ENCODE measurements at regions not wholly inside any gene's neighbourhood (a gene's known extent, or its start where the extent isn't known, plus 50 kb on each side); places are given as distances from the start of the nearest gene placed in this dataset.
"Not testable (repeated sequence)": the region's sequence is repeated elsewhere in the genome, so short reads cannot be mapped to it uniquely, and the experiment has no call there.

DNA sequence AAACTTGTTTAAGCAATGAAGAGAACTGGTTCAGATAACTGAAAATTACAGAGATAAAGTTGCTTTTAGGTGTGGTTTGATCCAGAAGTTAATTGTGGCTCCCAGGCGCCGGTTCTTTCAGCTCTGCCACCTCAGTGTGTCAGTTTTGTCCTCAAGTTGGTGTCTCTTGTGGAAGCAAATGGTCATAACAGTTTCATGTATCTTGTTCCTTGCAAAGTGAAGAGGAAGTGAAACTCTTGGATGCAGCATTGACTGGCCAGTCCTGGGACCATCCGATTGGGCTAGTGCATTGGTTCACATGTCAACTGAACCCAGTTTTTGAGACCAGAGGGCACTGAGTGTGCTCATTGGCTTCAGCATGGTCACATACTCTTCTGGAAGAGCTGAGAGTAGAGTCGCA is 181.4 kb upstream of the GRM7 start:
- no peak for DNase-seq (ENCODE audit: low read depth in 2 of 2)

DNA sequence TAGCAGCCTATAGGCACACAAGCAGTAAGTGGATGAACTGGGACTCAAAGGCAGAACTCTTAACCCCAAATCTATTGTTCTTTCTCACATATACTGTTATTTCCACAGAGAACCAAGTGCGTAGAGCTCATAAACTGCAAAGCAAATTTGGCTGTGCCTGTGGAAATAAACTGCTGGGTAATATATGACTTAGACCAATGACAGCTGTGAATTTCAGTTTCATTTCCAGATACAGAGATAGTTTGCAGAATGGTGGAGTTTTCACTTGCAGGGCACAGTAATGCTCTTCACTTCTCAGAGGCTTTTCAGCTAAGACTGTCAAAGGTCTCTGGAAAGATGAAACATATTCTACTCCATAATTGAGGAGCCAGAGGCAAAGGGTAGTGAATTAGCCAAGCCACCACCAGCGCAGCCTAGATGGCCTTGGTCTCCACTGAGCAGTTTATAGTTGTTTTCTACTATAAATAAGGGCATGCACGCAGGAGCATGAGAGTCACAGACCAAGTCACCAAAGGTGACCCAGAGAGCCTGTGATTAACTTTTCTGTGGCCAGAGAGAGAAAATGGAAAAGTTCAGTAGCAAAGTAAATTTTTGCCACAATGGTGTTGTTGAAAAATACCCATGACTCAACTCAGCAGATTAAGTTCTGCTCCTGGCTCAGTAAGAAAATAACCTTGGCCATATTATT is 180.7 kb upstream of the GRM7 start:
- no peak for DNase-seq (ENCODE audit: low read depth in 2 of 2)

DNA sequence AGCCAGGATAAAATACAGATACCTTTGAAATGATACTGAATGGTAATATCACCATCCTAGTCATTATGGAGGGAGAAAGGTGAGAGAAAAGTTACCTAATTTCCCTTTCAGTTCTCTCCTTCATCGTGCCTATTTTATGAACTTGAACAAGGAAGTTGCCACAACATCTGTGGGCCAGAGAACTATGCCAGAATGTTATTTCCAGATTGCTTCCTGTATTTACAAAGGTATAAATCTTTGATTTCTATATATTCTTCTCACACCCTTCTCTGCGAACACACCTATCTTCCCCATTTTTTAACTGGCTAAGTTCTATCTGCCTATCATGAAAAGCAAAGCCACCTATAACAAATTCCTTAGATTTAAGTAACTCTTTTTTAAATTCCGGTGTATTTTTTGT is 163.6 kb upstream of the GRM7 start:
- DNase-seq (ENCODE audit: low read depth in 2 of 2): no peak

DNA sequence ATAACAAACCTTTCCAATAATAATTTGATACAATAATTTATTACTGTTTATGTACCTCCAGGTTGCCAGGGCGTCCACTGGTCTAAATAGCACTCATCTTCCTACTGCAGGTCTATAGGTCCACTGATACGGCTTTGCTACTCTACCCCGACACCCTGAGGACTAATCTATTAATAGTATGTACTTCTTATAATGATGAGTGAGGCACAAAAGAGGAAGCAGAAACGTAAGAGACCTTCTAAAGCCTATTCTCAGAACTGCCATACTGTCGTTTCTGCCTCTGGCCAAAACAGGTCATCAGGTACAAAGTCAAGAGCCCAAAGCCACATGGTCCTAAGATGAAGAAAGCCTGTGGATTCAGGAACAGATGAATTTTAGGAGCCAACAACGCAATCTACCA is 163.2 kb upstream of the GRM7 start:
- DNase-seq (ENCODE audit: low read depth in 2 of 2): no peak

DNA sequence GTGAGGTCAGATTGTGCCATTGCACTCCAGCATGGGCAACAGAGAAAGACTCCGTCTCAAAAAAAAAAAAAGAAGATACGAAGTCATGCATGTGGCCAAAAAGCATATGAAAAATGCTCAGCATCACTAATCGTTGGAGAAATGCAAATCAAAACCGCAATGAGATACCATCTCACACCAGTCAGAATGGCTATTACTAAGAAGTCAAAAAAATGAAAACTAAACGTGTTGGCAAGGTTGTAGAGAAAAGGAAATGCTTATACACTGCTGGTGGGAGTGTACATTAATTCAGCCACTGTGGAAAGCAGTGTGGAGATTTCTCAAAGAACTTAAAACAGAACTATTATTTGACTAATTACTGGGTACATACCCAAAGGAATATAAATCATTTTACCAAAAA is 156.1 kb upstream of the GRM7 start:
- not testable (repeated sequence) for DNase-seq (ENCODE audit: low read depth in 2 of 2)

DNA sequence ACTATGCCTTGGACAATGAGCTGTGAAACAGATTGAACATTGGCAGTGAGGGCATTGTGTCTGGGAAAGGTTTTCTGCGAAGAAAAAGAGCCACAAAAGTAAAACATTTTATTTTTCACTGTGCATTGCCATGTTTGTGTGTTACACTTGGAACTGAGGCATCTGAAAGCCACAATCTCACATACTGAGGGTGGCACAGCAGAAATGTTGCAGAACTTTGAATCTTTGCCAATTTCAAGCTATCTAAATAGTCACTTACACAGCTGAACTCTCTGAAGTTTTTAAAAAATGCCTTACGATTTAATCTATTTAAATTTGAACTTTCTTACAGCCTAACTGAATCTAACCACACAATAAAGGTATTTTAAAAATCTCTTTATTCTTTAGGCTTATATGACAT is 154.1 kb upstream of the GRM7 start:
- no peak for DNase-seq (ENCODE audit: low read depth in 2 of 2)

DNA sequence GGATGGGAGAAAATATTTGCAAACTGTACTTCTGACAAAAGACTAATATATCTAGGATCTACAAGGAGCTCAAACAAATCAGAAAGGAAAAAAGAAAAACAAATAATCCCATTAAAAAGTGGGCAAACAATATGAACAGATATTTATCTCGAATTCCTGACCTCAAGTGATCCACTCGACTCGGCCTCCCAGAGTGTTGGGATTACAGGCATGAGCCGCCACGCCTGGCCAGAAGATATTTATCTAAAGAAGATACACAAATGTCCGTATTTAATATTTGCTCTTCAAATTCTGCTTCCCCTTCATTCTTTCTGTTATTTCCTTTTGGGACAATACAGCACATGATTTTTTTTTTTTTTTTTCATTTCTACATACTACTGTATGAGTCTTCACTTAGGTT is 151.7 kb upstream of the GRM7 start:
- no peak for DNase-seq (ENCODE audit: low read depth in 2 of 2)

DNA sequence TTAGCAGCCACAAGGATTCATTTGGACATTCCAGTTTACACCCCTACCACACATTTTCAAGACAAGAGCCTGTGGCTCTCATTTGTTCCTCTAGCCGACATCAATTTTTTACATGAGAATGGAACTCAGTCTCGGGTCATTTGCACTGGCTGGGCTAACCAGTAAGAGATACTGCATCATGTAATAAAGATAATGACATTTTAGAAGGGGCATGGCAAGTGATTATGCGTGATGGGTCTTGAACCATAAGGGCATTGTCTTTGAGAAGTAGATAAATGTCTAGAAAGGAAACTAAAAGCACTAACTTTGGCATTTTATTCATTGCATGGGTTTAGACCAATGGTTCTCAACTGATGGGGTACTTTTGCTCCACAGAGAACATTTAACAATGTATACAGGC is 146.0 kb upstream of the GRM7 start:
- no peak for DNase-seq (ENCODE audit: low read depth in 2 of 2)

DNA sequence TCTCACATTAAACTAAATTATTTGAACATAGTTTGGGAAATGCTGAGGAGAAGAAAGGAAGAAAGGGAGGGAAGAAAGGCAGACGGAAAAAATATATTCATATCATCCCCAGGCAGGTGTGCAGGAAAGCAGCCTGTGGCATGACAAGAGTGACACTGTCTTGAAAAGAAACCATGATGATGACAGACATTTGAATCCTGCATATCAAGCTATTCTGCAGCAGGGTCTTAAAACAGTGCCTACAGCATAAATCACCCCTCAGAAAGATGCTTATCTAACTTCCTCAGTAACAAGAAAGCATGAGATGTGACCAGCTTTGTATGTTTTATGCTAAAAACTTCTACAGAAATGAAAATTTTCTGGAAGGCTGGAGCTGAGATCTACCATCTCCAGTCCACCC is 144.5 kb upstream of the GRM7 start:
- no peak for DNase-seq (ENCODE audit: low read depth in 2 of 2)

DNA sequence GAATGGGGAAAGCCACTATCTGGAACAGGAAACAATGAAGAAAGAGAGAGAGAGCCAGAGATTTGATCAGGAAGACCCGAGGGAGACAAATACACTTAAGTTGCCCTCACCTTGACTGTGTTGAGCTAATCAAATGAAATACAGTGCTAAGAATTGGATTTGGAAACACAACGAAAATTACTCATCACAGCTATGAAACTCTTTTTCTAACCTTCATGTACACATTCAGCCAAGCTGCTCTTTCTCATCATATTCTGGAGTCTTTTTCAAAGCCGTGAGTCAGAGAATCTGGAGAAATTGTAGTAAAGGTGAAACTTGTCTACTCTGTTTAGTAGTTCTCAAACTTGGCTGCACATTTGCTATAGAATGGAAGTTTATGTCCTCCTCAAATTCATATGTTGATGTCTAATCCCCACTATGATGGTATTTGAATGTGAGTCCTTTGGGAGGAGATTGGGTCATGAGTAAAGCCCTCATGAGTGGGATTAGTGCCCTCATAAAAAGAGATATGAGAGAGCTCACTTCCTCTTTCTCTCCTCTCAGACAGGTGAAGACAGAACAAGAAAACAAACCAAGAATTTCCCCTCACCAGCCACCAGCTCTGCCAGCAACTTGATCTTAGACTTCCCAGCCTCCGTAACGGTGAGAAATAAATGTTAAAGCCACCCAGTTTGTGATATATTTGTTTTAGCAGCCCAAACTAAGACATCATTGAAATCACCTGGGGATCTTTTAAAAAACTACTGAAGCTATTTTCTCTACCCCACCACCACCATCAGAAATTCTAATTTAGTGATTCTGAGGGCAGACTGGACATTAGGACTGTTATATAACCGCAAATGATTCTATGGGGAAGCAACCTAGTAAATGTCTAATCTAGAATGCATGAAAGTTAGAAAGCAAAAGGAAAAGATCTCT is 143.6 kb upstream of the GRM7 start:
- no peak for DNase-seq (ENCODE audit: low read depth in 2 of 2)

DNA sequence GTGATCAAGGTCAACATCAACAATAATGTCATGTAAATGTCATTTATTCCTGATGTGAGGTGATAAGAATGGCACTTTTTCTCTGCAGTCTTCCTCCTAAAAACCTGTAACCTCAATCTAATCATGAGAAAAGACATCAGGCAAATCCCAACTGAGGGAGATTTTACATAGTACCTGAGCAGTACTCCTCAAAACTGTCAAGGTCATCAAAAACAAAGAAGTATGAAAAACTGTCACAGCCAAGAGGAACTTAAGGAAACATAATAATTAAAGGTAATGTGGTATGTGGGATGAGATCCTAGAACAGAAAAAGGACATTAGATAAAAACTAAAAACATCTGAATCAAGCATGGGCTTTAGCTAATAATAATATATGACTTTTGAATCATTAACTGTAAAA is 140.9 kb upstream of the GRM7 start:
- no peak for DNase-seq (ENCODE audit: low read depth in 2 of 2)

DNA sequence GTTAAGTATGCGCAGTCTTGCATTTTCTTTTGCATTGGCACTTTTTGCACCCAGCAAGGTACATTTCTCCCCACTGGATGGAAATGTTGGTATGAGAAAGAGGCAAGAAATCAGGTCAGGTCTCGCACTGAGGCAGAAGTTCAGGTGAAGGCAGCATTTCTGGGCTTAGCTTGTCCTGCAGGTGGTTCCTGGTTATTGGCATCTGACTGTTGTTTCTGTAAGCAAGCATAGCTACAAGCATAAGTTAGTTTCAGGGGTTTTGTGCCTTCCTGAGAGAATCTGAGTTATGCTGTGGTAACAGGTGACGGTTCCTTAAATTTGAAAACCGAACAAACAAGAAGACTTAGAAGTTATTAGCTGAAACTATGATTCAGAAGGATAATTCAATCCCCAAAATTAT is 139.4 kb upstream of the GRM7 start:
- DNase-seq (ENCODE audit: low read depth in 2 of 2): no peak

DNA sequence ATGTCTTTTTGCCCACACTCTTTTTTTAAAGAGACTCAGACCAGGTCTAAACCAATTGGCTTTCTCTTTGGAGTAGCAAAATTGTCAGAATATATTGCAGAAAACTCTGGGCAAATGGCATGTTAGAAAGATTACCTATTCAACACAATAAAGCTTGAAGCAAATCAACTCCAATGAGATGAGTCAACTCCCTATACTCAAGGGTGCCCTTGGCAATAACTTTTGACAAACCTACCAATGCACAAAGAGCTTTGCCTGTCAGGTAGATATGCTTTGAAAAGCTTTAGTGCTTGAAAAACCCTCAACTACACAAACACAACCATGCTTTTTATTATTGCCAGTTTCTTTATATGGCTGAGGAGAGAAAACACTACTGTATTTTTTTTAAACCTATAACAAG is 137.7 kb upstream of the GRM7 start:
- DNase-seq (ENCODE audit: low read depth in 2 of 2): no peak

DNA sequence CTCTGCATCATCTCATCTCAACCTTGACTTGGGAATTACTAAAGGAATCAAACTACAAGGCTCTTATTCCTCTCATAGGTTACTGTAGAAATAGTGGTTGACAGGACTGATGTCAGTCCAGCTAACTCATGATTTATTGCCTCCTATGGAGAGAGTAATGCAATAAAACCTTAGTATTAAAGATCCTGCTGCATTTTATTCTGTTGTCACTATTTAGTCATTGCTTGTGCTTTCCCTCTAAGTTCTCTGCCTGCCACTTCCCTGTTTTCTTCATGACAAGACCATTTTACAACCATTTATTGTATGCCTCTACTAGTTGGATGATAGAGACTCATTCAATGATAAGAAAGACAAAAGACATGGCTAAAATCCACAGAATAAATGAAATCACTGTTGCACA is 134.1 kb upstream of the GRM7 start:
- DNase-seq (ENCODE audit: low read depth in 2 of 2): no peak

DNA sequence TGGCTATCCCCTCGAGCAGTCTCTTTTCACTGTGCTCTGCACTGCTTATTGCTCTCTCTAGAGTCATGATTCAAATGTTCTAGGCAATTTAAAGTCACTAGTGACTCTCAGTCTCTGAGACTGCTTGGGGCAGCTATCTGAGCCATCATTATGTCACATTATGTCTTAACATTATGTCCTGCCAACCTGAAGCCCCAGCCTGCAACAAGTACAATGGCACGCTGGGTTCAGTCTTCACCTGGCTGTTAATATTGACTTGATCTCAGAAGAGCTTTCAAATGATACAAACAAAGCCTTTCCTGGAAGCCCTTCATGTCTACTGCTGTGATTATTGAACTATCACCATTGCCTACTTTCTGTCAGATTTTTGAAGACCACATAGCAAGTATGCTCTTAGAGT is 128.1 kb upstream of the GRM7 start:
- DNase-seq (ENCODE audit: low read depth in 2 of 2): no peak

DNA sequence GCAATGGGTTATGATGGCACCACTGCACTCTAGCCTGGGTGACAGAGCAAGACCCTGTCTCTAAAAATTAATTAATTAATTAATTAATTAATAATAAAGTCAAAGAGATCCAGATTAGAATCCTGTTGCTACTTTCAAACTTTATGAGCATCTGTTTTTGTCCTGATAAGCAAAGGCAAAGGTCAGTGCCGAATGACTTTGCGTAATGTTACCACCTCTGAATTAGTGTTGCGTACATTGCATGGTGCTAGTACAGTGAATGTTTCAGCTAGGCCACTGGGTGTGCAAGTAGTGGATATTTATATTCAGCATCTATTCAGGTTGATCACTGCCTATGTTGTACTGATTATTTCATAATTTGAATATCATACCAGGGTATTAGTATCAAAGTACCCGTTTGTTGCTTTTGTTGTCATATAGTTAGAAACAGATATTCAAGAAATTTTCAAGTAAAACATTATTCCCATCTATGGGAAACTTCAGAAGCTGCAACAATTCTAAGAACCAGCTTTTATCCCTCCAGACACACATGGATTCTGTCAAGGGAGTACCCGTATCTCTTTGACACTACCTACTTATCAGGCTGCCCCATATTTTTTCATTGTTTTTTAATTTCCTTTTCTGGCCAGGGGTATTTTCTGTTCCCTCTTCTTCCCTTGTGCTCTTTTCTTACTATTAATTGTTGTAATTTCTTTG is 127.1 kb upstream of the GRM7 start:
- DNase-seq (ENCODE audit: low read depth in 2 of 2): no peak

DNA sequence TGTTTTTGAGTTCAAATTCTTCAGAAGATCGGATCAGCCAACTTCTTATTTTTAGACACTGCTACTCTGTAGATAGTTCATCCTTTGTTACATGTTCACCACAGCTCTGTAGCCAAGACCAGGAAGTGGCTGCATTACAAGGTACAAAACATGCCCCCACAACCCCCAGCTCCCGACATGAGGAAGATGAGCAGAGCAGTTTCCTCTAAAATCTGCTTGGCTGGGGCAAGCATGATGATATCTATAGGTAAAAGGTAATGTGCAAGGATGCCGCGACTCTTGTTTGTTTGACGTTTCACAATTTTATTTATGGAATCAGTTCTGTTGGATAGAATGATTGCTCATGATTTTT is 126.5 kb upstream of the GRM7 start:
- no peak for DNase-seq (ENCODE audit: low read depth in 2 of 2)

DNA sequence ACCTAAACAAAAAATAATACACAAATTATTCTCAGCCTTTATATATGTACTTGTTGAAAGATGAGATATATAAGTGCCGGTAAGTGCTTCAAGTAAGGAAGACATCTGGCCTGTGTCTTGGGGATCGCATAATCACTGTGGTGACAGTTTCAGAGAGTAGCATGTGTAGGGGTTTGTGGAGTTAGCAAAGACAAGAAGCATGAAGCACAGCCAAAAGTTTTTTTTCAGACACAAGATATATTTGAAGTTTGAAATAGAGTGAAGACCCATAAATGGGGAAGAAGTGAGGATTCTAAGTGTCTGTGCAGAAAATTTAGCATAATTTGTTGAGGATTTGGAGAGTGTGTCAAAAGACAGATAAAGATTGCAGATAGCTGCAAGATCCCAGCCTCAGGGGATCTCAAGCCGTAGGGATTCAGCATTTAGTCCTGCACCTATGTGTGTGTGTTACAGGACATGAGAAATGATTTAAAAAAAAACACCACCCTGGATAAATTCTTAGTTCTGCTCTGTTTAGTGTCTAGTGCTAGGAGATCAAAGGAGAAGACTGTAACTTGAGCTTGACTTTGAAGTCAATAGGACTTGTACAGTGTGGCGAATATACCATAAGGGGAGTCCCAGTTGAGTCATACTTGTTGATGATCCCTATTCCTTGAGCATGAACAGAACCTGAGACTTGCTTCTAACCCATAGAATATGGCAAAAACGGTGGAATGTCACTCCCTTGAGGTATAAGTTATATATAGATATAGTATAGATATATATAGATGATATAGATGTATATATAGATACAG is 123.9 kb upstream of the GRM7 start:
- DNase-seq (ENCODE audit: low read depth in 2 of 2): no peak

DNA sequence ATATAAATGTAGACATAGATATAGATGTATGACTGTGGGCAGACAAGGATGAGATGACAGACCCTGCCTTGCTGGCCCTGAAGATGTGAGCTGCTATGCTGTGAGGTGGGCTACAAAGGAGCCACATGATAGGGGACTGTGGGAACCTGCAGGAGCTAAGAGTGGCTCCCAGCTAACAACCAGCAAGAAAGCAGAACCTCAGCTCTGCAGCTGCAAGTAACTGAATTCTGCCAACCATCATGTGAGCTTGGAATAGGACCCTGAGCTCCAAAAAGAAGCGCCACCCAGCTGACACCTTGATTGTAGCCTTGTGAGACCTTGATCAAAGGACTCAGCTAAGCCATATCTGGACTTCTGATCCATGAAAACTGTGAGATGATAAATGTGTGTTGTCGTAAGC is 123.3 kb upstream of the GRM7 start:
- no peak for DNase-seq (ENCODE audit: low read depth in 2 of 2)

DNA sequence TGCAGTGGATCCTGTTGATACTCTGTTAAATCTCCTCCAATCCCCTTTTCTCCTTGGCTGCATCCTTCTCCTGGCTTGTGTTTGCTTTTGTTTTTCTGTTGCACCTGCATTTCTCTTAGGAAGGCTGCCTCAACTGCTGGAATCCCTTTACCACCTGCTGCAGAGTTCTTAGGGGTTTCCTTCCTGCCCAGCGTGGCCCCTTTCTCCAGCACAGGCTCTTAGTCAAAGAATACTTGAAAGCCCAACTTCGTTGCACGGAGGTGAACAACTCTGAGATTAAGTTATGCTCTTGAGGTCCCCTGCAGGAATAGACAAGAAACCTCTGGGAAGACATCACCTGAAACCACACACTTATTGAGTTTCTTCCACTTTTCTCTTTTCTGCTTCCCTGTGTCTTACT is 121.6 kb upstream of the GRM7 start:
- no peak for DNase-seq (ENCODE audit: low read depth in 2 of 2)

DNA sequence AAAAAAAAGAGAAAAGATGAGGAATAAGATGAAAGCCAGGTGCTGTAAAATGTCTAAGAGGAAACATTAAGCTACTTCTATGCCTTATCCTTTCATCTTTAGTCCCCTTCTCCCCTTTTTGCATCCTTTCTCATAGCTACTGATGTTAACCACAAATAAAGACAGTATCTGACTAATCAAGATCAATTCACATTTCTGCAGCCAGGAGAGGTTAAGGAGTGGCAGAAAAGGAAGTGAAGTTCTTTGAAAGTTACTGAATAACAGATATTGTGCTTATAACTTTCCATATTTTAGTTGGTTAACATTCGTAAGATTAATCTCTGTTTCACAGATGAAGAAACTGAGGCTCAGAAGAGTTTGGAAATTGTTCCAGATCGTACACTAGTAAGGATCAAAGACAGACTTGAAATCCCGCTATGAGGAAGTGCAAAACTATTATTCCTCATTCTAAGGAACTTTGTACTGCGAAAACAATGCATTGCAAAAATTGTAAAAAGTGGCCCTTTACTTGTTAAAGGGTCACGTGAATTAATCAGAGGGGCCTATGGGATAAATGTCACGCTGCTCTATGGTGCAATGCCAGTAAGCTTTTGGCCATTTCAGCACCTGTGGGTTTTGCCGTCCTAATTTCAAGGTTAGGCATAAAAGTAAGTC is 117.7 kb upstream of the GRM7 start:
- no peak for DNase-seq (ENCODE audit: low read depth in 2 of 2)

DNA sequence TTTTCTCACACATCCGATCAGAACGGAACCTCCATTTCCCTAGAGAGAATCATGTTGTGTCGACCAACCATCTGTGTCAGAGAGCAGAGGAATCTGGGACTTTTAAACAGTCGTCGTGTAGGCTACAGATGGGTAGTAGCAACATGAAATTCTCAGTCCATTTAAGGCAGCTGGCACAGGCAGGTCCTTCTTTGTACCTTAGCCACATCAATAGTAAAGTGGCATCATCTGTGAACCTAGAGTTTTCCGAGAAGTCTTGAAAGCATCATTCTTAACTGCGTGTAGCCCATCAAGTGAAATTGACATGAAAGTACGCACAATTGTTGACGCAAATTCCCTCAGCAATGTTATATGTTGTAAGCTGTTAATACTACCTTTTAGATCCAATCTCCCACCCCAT is 114.5 kb upstream of the GRM7 start:
- DNase-seq (ENCODE audit: low read depth in 2 of 2): no peak

All from stimulated activated CD8-positive, alpha-beta memory T cell treated with anti-CD3 and anti-CD28 coated beads, Interleukin-7, amount 100 ng/mL, for 1 hour (primary cell).